ENCODE measurements at regions not wholly inside any gene's neighbourhood (a gene's known extent, or its start where the extent isn't known, plus 50 kb on each side); places are given as distances from the start of the nearest gene placed in this dataset.

DNA sequence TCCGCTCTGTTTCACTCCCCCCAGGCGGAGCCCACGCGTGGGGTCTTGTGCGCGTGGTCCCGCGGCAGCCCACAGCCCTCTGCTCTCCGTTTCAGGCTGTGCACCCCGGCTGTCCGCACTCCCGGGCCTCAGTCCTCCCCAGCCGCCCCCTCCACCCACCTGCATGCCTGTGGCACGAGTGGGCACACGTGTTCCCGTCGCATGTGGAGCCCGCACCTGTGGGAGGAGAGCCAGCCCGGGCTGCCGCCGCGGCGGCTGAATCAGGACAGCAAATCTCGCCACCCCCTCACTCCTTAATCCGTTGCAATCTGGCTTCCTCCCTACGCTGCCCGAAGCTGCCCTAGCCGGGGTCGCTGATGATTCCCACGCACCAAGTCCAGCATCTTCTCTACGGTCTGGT, 69.9 kb upstream of the GRIN2A start:
- Histone ChIP-seq H2AK5ac (ENCODE audit: low read depth, low read length) (no peak overlapping the region), H2BK20ac (ENCODE audit: low read length) (no peak overlapping the region), H3K27ac (ENCODE audit: low read depth, low read length) (no peak overlapping the region), H4K5ac (ENCODE audit: insufficient read length, low read depth, low read length) (no peak overlapping the region), H3K79me2 (ENCODE audit: control insufficient read depth in 1 of 2, insufficient read depth in 2 of 2, low read length in 2 of 2) (no peaks in the 10 kb centered on the region), H3K23me2 (ENCODE audit: low read depth, low read length) (no peaks in the 10 kb centered on the region), H3K9ac (replicated peaks in 1 of 4; ENCODE audit: extremely low read depth in 1 of 4, low read depth in 3 of 4, low read length in 3 of 4) (no peak overlapping the region), H2BK5ac (ENCODE audit: low read depth, low read length) (no peak overlapping the region), H3K4me1 (replicated peaks in 1 of 4; ENCODE audit: control insufficient read depth in 3 of 4, insufficient read depth in 4 of 4, low read length in 3 of 4) (peaks cover 0 to 6% (median 0%) of the 10 kb centered on the region in 4 experiments; a peak in 2 of 7 replicates), H3K18ac (ENCODE audit: extremely low read depth, low read length) (no peak overlapping the region), H3K4me2 (ENCODE audit: insufficient read depth in 1 of 2, low read depth in 2 of 2, low read length in 2 of 2) (no peak overlapping the region), H3K9me3 (ENCODE audit: insufficient read depth in 2 of 2, low read depth in 1 of 2, low read length in 1 of 2) (no peaks in the 10 kb centered on the region), H3K36me3 (ENCODE audit: control insufficient read depth in 2 of 4, insufficient read depth in 4 of 4, low read length in 3 of 4) (no peaks in the 10 kb centered on the region), H4K8ac (ENCODE audit: extremely low read depth, insufficient read depth, low read length) (no peak overlapping the region), H3K27me3 (replicated peaks in 1 of 4; ENCODE audit: control insufficient read depth in 3 of 4, extremely low read depth in 1 of 4, insufficient read depth in 3 of 4, low read length in 3 of 4) (0 out of 7 replicates have a peak, but pooled peaks cover 0 to 2% (median 0%) of the 10 kb centered on the region in 4 experiments), H3K4me3 (ENCODE audit: extremely low read depth in 1 of 4, insufficient read depth in 2 of 4, low read depth in 3 of 4, low read length in 4 of 4) (no peak overlapping the region), H3K14ac (ENCODE audit: insufficient read length) (no peak overlapping the region), H3K23ac (ENCODE audit: insufficient read length) (no peak overlapping the region), H4K91ac (replicated peaks; ENCODE audit: insufficient read length, low read length) (no peak overlapping the region), H2BK15ac (ENCODE audit: low read length) (no peak overlapping the region), H4K20me1 (replicated peaks in 1 of 2; ENCODE audit: control insufficient read depth in 1 of 2, insufficient read depth in 2 of 2, low read length in 2 of 2) (no peaks in the 10 kb centered on the region), H3K56ac (replicated peaks; ENCODE audit: insufficient read length, low read depth, low read length) (no peak overlapping the region), H2AFZ (ENCODE audit: low read length) (no peak overlapping the region), H3K4ac (replicated peaks; ENCODE audit: insufficient read length, low read depth, low read length) (no peak overlapping the region), H2BK120ac (replicated peaks; ENCODE audit: low read depth, low read length) (no peak overlapping the region), H3K79me1 (ENCODE audit: low read depth, low read length) (no peaks in the 10 kb centered on the region), H2BK12ac (ENCODE audit: low read depth, low read length) (no peak overlapping the region)
- WGBS, 2 experiments (ENCODE audit: extremely low coverage in 1 of 2, insufficient coverage in 1 of 2, insufficient read length in 1 of 2, insufficient replicate concordance in 2 of 2, low coverage in 1 of 2, low lambda C conversion rate in 2 of 2, missing lambda C conversion rate in 1 of 2) = 92% methylated on average over 26 of the region's 31 CpGs; no CpG with 5 or more reads in 1 of the 2 experiments
- CTCF ChIA-PET (ENCODE audit: partially characterized antibody) = interaction anchor here (1.5 kb wide), 1 partner anchor 258 kb away, joined by 4 read pairs; no protein-coding TSS in a partner anchor
- POLR2A ChIA-PET (ENCODE audit: partially characterized antibody) = no interaction called here
- no peak for DNase-seq (ENCODE audit: low read depth in 1 of 2, low spot score in 2 of 2)
- no peak for FAIRE-seq
- TF ChIP-seq NANOG (IDR thresholded peaks at IDR 0.05; ENCODE audit: insufficient read depth, low read depth, low read length, poor library complexity, severe bottlenecking) (no peak), SP1 (IDR thresholded peaks at IDR 0.05; ENCODE audit: low read depth, low read length) (no peak), CTBP2 (IDR thresholded peaks at IDR 0.05; ENCODE audit: borderline replicate concordance, insufficient read depth, insufficient read length, low read length) (no peak), SAP30 (IDR thresholded peaks at IDR 0.05; ENCODE audit: insufficient read depth, insufficient replicate concordance, low read length) (no peak), KDM1A (IDR thresholded peaks at IDR 0.05; ENCODE audit: borderline replicate concordance, low read length) (no peak), CREB1 (IDR thresholded peaks at IDR 0.05) (no peak), CEBPB (IDR thresholded peaks at IDR 0.05; ENCODE audit: low read depth, low read length) (no peak), MAFK (IDR thresholded peaks at IDR 0.05; ENCODE audit: low read depth, low read length) (no peak), EGR1 (IDR thresholded peaks at IDR 0.05; ENCODE audit: borderline replicate concordance, low read depth, low read length) (no peak), HDAC2 (IDR thresholded peaks at IDR 0.05; ENCODE audit: borderline replicate concordance in 1 of 2, low read depth in 2 of 2, low read length in 2 of 2) (no peak), POLR2A (IDR thresholded peaks at IDR 0.05; ENCODE audit: control extremely low read depth in 1 of 2, low read depth in 2 of 2, low read length in 2 of 2) (no peak), YY1 (IDR thresholded peaks at IDR 0.05; ENCODE audit: low read depth, low read length) (no peak)
- TF ChIP-seq, protein P1, sequence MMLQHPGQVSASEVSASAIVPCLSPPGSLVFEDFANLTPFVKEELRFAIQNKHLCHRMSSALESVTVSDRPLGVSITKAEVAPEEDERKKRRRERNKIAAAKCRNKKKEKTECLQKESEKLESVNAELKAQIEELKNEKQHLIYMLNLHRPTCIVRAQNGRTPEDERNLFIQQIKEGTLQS (IDR thresholded peaks at IDR 0.05; ENCODE audit: insufficient read depth, low read depth, low read length) = no peak
- TF ChIP-seq, protein P2, sequence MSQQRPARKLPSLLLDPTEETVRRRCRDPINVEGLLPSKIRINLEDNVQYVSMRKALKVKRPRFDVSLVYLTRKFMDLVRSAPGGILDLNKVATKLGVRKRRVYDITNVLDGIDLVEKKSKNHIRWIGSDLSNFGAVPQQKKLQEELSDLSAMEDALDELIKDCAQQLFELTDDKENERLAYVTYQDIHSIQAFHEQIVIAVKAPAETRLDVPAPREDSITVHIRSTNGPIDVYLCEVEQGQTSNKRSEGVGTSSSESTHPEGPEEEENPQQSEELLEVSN (IDR thresholded peaks at IDR 0.05) = no peak

Data from H1 (cell line).